ENCODE measurements at regions not wholly inside any gene's neighbourhood (a gene's known extent, or its start where the extent isn't known, plus 50 kb on each side); places are given as distances from the start of the nearest gene placed in this dataset.
"Not testable (repeated sequence)": the region's sequence is repeated elsewhere in the genome, so short reads cannot be mapped to it uniquely, and the experiment has no call there.

- DNase-seq (ENCODE audit: low spot score), result peak; percentile 17
These were observed 163.9 kb upstream of the PPP1R3A start for GRCh38 chr7:114082642-114083165.

- peak; percentile 78 for DNase-seq (ENCODE audit: low spot score)
These were observed 163.0 kb upstream of the PPP1R3A start for GRCh38 chr7:114081606-114082425.

GRCh38 chr7:114077158-114077524 lies 158.3 kb upstream of the PPP1R3A start:
- not testable (repeated sequence) for DNase-seq (ENCODE audit: low spot score)

- not testable (repeated sequence) for DNase-seq (ENCODE audit: low spot score)
These were observed 157.8 kb upstream of the PPP1R3A start for GRCh38 chr7:114076392-114077157.

- DNase-seq (ENCODE audit: low spot score), result no peak
These were observed 154.9 kb upstream of the PPP1R3A start for GRCh38 chr7:114073701-114074100.

GRCh38 chr7:114070246-114070645 lies 151.4 kb upstream of the PPP1R3A start:
- no peak for DNase-seq (ENCODE audit: low spot score)

GRCh38 chr7:114062810-114063209 lies 144.0 kb upstream of the PPP1R3A start:
- no peak for DNase-seq (ENCODE audit: low spot score)

GRCh38 chr7:114051871-114052331 lies 133.1 kb upstream of the PPP1R3A start:
- peak; percentile 71 for DNase-seq (ENCODE audit: low spot score)

- no peak for DNase-seq (ENCODE audit: low spot score)
These were observed 131.8 kb upstream of the PPP1R3A start for GRCh38 chr7:114050571-114050970.

GRCh38 chr7:114048386-114049235 lies 129.8 kb upstream of the PPP1R3A start:
- no peak for DNase-seq (ENCODE audit: low spot score)

GRCh38 chr7:114047889-114048288 lies 129.1 kb upstream of the PPP1R3A start:
- no peak for DNase-seq (ENCODE audit: low spot score)

GRCh38 chr7:114033475-114033874 lies 114.7 kb upstream of the PPP1R3A start:
- DNase-seq (ENCODE audit: low spot score), result no peak

GRCh38 chr7:114026486-114027089 lies 107.8 kb upstream of the PPP1R3A start:
- DNase-seq (ENCODE audit: low spot score), result peak; percentile 87

- DNase-seq (ENCODE audit: low spot score), result no peak
These were observed 102.3 kb upstream of the PPP1R3A start for GRCh38 chr7:114021135-114021534.

- no peak for DNase-seq (ENCODE audit: low spot score)
These were observed 89.9 kb upstream of the PPP1R3A start for GRCh38 chr7:114008696-114009095.

GRCh38 chr7:114007386-114007785 lies 88.6 kb upstream of the PPP1R3A start:
- no peak for DNase-seq (ENCODE audit: low spot score)

GRCh38 chr7:113998934-113999333 lies 80.1 kb upstream of the PPP1R3A start:
- DNase-seq (ENCODE audit: low spot score), result no peak

GRCh38 chr7:113996405-113996804 lies 77.6 kb upstream of the PPP1R3A start:
- DNase-seq (ENCODE audit: low spot score), result no peak

- no peak for DNase-seq (ENCODE audit: low spot score)
These were observed 67.4 kb upstream of the PPP1R3A start for GRCh38 chr7:113986216-113986615.

- DNase-seq (ENCODE audit: low spot score), result no peak
These were observed 57.7 kb upstream of the PPP1R3A start for GRCh38 chr7:113976508-113976907.

- no peak for DNase-seq (ENCODE audit: low spot score)
These were observed 49.9 kb upstream of the PPP1R3A start for GRCh38 chr7:113968713-113969112.
